GM23338 (cell line): ENCODE measurements at regions not wholly inside any gene's neighbourhood (a gene's known extent, or its start where the extent isn't known, plus 50 kb on each side); places are given as distances from the start of the nearest gene placed in this dataset.

Experiments
- ATAC-seq: fragments of 200-7000 bp; cut with Tn5 transposase; 3 replicates; pipeline ENCODE4 v1.9.1; 2020
- DNase-seq: peaks from one replicate; pipeline ENCODE4 v3.0.0-alpha.2; 2015; ENCODE audit warnings: low spot score
- H2AFZ ChIP-seq: fragments of 200-600 bp; sonication (generic); 2 replicates; pipeline ENCODE4 v1.8.0; 2016; ENCODE audit warnings: antibody characterized with exemption, mild to moderate bottlenecking, moderate library complexity
- H3F3A ChIP-seq: fragments of 200-600 bp; sonication (generic); replicated peaks from 2 replicates; pipeline ENCODE4 v1.8.0; 2017; ENCODE audit warnings: antibody characterized with exemption, mixed run types, low read depth
- H3K27ac ChIP-seq: fragments of 200-600 bp; sonication (generic); 2 replicates; pipeline ENCODE4 v1.6.1; 2016; ENCODE audit warnings: low read depth
- H3K27me3 ChIP-seq: fragments of 200-600 bp; sonication (generic); 2 replicates; pipeline ENCODE4 v1.8.0; 2016; ENCODE audit warnings: mild to moderate bottlenecking, mixed run types, moderate library complexity; ENCODE audit not compliant: insufficient read depth
- H3K36me3 ChIP-seq: fragments of 200-600 bp; sonication (generic); 2 replicates; pipeline ENCODE4 v1.8.0; 2016; ENCODE audit warnings: mild to moderate bottlenecking; ENCODE audit not compliant: insufficient read depth
- H3K4me1 ChIP-seq: fragments of 200-600 bp; sonication (generic); 2 replicates; pipeline ENCODE4 v1.8.0; 2016; ENCODE audit warnings: mild to moderate bottlenecking, moderate library complexity; ENCODE audit not compliant: insufficient read depth
- H3K4me2 ChIP-seq: fragments of 200-600 bp; sonication (generic); 2 replicates; pipeline ENCODE4 v1.7.1; 2017; ENCODE audit warnings: mixed run types
- H3K4me3 ChIP-seq: fragments of 200-600 bp; sonication (generic); 2 replicates; pipeline ENCODE4 v1.6.1; 2016; ENCODE audit warnings: mixed run types
- H3K79me2 ChIP-seq: fragments of 200-600 bp; sonication (generic); replicated peaks from 2 replicates; pipeline ENCODE4 v1.8.0; 2017; ENCODE audit warnings: mild to moderate bottlenecking; ENCODE audit not compliant: insufficient read depth
- H3K9me2 ChIP-seq: fragments of 200-600 bp; sonication (generic); 2 replicates; pipeline ENCODE4 v1.8.0; 2017; ENCODE audit not compliant: insufficient read depth
- H4K20me1 ChIP-seq: fragments of 200-600 bp; sonication (generic); replicated peaks from 2 replicates; pipeline ENCODE4 v1.8.0; 2017; ENCODE audit warnings: mild to moderate bottlenecking; ENCODE audit not compliant: insufficient read depth
- H3K27ac Mint-ChIP-seq: 2 replicates; pipeline ENCODE4 v1.8.0; 2020; ENCODE audit warnings: inconsistent platforms, mild to moderate bottlenecking, moderate library complexity, mixed read lengths
- H3K27me3 Mint-ChIP-seq: 3 replicates; pipeline ENCODE4 v1.8.0; 2022; ENCODE audit warnings: low read depth, mild to moderate bottlenecking, moderate library complexity, mixed read lengths, inconsistent platforms; ENCODE audit not compliant: insufficient read depth, poor library complexity
- H3K36me3 Mint-ChIP-seq: 3 replicates; pipeline ENCODE4 v1.8.0; 2021; ENCODE audit warnings: low read depth, mild to moderate bottlenecking, inconsistent platforms, moderate library complexity, mixed read lengths
- H3K4me1 Mint-ChIP-seq: 3 replicates; pipeline ENCODE4 v1.8.0; 2020; ENCODE audit warnings: mild to moderate bottlenecking, inconsistent platforms, mixed read lengths
- H3K4me3 Mint-ChIP-seq: 3 replicates; pipeline ENCODE4 v1.8.0; 2021; ENCODE audit warnings: moderate library complexity, mild to moderate bottlenecking, inconsistent platforms, mixed read lengths
- H3K9me3 Mint-ChIP-seq: 3 replicates; pipeline ENCODE4 v1.8.0; 2020; ENCODE audit warnings: moderate library complexity, mild to moderate bottlenecking, inconsistent platforms, mixed read lengths
- CREB1 ChIP-seq: fragments of 250-450 bp; sonication (Bioruptor Pico); IDR thresholded peaks from 2 replicates; pipeline ENCODE4 v1.5.0; 2020; ENCODE audit warnings: low read depth, mild to moderate bottlenecking, moderate library complexity
- EZH2phosphoT487 ChIP-seq: fragments of 200-600 bp; sonication (generic); IDR thresholded peaks from one replicate; pipeline ENCODE4 v1.8.1; 2018; ENCODE audit warnings: antibody characterized with exemption; ENCODE audit not compliant: unreplicated experiment
- NANOG ChIP-seq: IDR thresholded peaks from 2 replicates; pipeline ENCODE4 v1.6.1; 2016; ENCODE audit warnings: antibody characterized with exemption, borderline replicate concordance
- REST ChIP-seq: IDR thresholded peaks from one replicate; pipeline ENCODE4 v1.6.1; 2018; ENCODE audit warnings: antibody characterized with exemption; ENCODE audit not compliant: unreplicated experiment
- STAT1 ChIP-seq: IDR thresholded peaks from one replicate; pipeline ENCODE4 v1.6.1; 2016; ENCODE audit warnings: antibody characterized with exemption; ENCODE audit not compliant: unreplicated experiment
- ZNF331 ChIP-seq: fragments of 250-450 bp; sonication (Bioruptor Pico); IDR thresholded peaks from 2 replicates; pipeline ENCODE4 v1.5.0; 2020; ENCODE audit warnings: low read depth, mild to moderate bottlenecking, moderate library complexity
- TF ChIP-seq, protein P1 (sequence below): fragments of 250-450 bp; sonication (Bioruptor Pico); IDR thresholded peaks from 2 replicates; pipeline ENCODE4 v1.5.0; 2020; ENCODE audit warnings: mild to moderate bottlenecking, moderate library complexity
- TF ChIP-seq, protein P2 (sequence below): IDR thresholded peaks from 2 replicates; pipeline ENCODE4 v1.6.1; 2016; ENCODE audit warnings: antibody characterized with exemption

DNA sequence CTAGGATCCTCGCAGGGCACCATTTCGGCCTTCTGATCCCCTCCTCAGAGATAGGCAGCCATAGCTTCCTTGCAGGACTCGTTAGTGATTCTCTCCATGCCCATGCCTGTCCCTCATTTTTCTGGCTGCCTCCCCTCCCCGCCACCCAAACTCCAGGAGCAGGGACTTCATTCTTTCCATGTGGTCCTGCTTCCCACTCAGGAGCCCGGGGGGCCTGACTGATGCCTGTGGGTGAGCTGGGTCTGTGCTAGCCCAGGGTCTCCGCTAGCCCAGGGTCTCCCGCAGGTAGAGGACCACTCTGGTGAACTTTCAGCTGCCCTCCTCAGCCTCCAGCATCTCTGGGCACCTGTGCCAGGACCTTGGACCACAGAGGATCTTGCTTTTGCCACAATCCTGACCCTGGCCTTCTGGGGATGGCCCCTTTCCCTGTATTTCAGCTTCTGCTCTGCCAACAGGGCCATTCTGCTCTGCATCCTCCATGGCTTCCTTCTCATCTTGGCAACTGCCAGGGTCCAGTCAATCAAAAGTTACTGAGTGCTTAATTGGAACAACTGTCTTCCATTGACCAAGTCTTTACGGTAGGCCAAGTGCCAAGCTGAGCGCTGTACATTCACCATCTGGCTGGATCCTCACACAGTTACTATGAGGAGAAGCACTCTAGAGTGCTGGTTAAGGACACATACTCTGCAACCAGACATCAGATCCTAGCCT, 152.2 kb downstream of the EFNB1 start (continued):
- TF ChIP-seq, protein P1, sequence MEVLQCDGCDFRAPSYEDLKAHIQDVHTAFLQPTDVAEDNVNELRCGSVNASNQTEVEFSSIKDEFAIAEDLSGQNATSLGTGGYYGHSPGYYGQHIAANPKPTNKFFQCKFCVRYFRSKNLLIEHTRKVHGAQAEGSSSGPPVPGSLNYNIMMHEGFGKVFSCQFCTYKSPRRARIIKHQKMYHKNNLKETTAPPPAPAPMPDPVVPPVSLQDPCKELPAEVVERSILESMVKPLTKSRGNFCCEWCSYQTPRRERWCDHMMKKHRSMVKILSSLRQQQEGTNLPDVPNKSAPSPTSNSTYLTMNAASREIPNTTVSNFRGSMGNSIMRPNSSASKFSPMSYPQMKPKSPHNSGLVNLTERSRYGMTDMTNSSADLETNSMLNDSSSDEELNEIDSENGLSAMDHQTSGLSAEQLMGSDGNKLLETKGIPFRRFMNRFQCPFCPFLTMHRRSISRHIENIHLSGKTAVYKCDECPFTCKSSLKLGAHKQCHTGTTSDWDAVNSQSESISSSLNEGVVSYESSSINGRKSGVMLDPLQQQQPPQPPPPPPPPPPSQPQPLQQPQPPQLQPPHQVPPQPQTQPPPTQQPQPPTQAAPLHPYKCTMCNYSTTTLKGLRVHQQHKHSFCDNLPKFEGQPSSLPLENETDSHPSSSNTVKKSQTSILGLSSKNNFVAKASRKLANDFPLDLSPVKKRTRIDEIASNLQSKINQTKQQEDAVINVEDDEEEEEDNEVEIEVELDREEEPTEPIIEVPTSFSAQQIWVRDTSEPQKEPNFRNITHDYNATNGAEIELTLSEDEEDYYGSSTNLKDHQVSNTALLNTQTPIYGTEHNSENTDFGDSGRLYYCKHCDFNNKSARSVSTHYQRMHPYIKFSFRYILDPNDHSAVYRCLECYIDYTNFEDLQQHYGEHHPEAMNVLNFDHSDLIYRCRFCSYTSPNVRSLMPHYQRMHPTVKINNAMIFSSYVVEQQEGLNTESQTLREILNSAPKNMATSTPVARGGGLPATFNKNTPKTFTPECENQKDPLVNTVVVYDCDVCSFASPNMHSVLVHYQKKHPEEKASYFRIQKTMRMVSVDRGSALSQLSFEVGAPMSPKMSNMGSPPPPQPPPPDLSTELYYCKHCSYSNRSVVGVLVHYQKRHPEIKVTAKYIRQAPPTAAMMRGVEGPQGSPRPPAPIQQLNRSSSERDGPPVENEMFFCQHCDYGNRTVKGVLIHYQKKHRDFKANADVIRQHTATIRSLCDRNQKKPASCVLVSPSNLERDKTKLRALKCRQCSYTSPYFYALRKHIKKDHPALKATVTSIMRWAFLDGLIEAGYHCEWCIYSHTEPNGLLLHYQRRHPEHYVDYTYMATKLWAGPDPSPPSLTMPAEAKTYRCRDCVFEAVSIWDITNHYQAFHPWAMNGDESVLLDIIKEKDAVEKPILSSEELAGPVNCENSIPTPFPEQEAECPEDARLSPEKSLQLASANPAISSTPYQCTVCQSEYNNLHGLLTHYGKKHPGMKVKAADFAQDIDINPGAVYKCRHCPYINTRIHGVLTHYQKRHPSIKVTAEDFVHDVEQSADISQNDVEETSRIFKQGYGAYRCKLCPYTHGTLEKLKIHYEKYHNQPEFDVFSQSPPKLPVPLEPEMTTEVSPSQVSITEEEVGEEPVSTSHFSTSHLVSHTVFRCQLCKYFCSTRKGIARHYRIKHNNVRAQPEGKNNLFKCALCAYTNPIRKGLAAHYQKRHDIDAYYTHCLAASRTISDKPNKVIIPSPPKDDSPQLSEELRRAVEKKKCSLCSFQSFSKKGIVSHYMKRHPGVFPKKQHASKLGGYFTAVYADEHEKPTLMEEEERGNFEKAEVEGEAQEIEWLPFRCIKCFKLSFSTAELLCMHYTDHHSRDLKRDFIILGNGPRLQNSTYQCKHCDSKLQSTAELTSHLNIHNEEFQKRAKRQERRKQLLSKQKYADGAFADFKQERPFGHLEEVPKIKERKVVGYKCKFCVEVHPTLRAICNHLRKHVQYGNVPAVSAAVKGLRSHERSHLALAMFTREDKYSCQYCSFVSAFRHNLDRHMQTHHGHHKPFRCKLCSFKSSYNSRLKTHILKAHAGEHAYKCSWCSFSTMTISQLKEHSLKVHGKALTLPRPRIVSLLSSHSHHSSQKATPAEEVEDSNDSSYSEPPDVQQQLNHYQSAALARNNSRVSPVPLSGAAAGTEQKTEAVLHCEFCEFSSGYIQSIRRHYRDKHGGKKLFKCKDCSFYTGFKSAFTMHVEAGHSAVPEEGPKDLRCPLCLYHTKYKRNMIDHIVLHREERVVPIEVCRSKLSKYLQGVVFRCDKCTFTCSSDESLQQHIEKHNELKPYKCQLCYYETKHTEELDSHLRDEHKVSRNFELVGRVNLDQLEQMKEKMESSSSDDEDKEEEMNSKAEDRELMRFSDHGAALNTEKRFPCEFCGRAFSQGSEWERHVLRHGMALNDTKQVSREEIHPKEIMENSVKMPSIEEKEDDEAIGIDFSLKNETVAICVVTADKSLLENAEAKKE (CRISPR knock-in tag), result no peak

- H3K27ac Mint-ChIP-seq, result no peak overlapping the region
Observed at GRCh38 chrX:68978655-68979054, 149.8 kb downstream of the EFNB1 start.

More at GRCh38 chrX:68978655-68979054, 149.8 kb downstream of the EFNB1 start:
- Histone ChIP-seq H3K79me2 (no peaks in the 10 kb centered on the region), H3K4me3 (no peak overlapping the region), H4K20me1 (no peaks in the 10 kb centered on the region), H3K9me2 (no peaks in the 10 kb centered on the region), H3K27me3 (no peaks in the 10 kb centered on the region), H3K36me3 (no peaks in the 10 kb centered on the region), H3K27ac (no peak overlapping the region), H3K4me2 (no peak overlapping the region), H2AFZ (no peak overlapping the region), H3K4me1 (no peaks in the 10 kb centered on the region), H3F3A (no peaks in the 10 kb centered on the region)
- DNase-seq, result no peak
- no peak overlapping the region for H3K4me3 Mint-ChIP-seq
- peaks cover 5% of the 10 kb centered on the region; the same call in 2 of the 3 replicates for H3K4me1 Mint-ChIP-seq
- peaks cover 2% of the 10 kb centered on the region for H3K27me3 Mint-ChIP-seq
- TF ChIP-seq CREB1 (CRISPR knock-in tag) (no peak), REST (no peak), EZH2phosphoT487 (no peak), NANOG (no peak), ZNF331 (CRISPR knock-in tag) (no peak), STAT1 (no peak)
- TF ChIP-seq, protein P2, sequence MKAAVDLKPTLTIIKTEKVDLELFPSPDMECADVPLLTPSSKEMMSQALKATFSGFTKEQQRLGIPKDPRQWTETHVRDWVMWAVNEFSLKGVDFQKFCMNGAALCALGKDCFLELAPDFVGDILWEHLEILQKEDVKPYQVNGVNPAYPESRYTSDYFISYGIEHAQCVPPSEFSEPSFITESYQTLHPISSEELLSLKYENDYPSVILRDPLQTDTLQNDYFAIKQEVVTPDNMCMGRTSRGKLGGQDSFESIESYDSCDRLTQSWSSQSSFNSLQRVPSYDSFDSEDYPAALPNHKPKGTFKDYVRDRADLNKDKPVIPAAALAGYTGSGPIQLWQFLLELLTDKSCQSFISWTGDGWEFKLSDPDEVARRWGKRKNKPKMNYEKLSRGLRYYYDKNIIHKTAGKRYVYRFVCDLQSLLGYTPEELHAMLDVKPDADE, result no peak
- ATAC-seq, result no peak
- peaks cover 2% of the 10 kb centered on the region; the same call in 1 of the 3 replicates for H3K9me3 Mint-ChIP-seq
- no peaks in the 10 kb centered on the region for H3K36me3 Mint-ChIP-seq
